Type B pancreatic cell (in vitro differentiated cells): ENCODE measurements at regions not wholly inside any gene's neighbourhood (a gene's known extent, or its start where the extent isn't known, plus 50 kb on each side); places are given as distances from the start of the nearest gene placed in this dataset.

ENCODE experiments used
- DNase-seq: peaks from one replicate; pipeline ENCODE4 v3.0.0; 2021; ENCODE audit warnings: mixed read lengths; ENCODE audit not compliant: unreplicated experiment; ENCODE audit errors: extremely low spot score
- H3K27ac Mint-ChIP-seq: 2 replicates; pipeline ENCODE4 v1.8.0; 2021; ENCODE audit warnings: mild to moderate bottlenecking, mixed read lengths
- H3K27me3 Mint-ChIP-seq: 2 replicates; pipeline ENCODE4 v1.8.0; 2021; ENCODE audit warnings: mixed read lengths
- H3K36me3 Mint-ChIP-seq: 2 replicates; pipeline ENCODE4 v1.8.0; 2021; ENCODE audit warnings: mixed read lengths
- H3K4me1 Mint-ChIP-seq: one replicate; pipeline ENCODE4 v1.8.0; 2021; ENCODE audit warnings: mixed read lengths; ENCODE audit not compliant: unreplicated experiment
- H3K4me3 Mint-ChIP-seq: 2 replicates; pipeline ENCODE4 v1.8.0; 2021; ENCODE audit warnings: mild to moderate bottlenecking, mixed read lengths
- H3K9me3 Mint-ChIP-seq: 2 replicates; pipeline ENCODE4 v1.8.0; 2021; ENCODE audit warnings: mixed read lengths
- TF ChIP-seq, protein P1 (sequence below): fragments of 200-600 bp; sonication (generic); conservative IDR thresholded peaks from 2 replicates; pipeline ENCODE4 v1.5.0; 2021; ENCODE audit warnings: antibody characterized with exemption, mild to moderate bottlenecking

DNA sequence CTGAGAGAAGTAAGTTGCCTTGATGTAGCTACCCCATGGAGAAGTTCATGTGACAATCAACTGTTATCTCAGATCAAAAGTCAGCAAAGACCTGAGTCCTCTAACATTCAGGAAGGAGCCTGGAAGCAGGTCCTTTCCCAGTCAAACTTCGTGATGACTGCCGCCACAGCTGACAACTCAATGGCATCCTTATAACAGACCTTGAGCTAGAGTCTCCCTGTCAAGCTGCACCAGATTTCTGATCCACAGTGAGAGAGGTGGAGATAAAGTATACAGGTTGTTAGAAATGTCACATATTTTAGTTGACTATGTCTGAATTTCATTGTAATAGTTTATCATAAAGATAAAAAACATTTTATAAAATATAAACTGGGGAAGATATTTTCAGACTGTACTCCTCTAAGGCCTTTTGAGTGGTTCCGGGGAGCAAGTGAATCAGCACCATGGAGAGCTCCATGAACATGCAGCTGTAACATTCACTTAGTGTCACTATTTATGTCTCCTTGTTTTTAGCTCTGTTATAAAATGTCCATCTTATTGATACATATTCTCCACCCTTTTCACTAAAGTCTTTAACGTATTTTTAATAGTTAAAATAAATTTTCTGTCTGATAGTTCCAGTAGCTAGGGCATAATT is 1653.5 kb upstream of the AGA start:
- TF ChIP-seq, protein P1, sequence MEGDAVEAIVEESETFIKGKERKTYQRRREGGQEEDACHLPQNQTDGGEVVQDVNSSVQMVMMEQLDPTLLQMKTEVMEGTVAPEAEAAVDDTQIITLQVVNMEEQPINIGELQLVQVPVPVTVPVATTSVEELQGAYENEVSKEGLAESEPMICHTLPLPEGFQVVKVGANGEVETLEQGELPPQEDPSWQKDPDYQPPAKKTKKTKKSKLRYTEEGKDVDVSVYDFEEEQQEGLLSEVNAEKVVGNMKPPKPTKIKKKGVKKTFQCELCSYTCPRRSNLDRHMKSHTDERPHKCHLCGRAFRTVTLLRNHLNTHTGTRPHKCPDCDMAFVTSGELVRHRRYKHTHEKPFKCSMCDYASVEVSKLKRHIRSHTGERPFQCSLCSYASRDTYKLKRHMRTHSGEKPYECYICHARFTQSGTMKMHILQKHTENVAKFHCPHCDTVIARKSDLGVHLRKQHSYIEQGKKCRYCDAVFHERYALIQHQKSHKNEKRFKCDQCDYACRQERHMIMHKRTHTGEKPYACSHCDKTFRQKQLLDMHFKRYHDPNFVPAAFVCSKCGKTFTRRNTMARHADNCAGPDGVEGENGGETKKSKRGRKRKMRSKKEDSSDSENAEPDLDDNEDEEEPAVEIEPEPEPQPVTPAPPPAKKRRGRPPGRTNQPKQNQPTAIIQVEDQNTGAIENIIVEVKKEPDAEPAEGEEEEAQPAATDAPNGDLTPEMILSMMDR = no peak

DNA sequence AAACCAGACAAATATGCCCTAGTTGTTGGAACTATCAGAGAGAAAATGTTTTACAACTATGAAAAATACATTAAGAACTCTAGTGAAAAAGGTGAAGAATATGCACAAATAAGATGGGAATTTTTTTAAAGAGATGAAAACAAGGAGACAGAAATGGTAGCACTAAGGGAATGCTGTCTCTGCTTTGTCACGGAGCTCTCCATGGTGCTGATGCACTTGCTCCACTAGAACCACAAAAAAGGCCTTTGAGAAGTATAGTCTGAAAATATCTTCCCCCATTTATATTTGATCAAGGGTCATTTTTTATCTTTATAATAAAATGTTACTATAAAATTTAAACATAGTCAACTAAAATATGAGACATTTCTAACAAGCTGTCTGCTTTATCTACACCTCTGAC is 1655.5 kb upstream of the AGA start:
- Mint-ChIP-seq H3K27me3 (no peaks in the 10 kb centered on the region), H3K27ac (no peak overlapping the region), H3K4me3 (no peak overlapping the region), H3K36me3 (no peaks in the 10 kb centered on the region), H3K9me3 (no peaks in the 10 kb centered on the region), H3K4me1 (no peaks in the 10 kb centered on the region)
- TF ChIP-seq, protein P1 = no peak
- no peak for DNase-seq

More for the DNA sequence above, 1653.5 kb upstream of the AGA start:
- Mint-ChIP-seq H3K4me3 (no peak overlapping the region), H3K27ac (no peak overlapping the region), H3K9me3 (no peaks in the 10 kb centered on the region), H3K36me3 (no peaks in the 10 kb centered on the region), H3K4me1 (no peaks in the 10 kb centered on the region), H3K27me3 (no peaks in the 10 kb centered on the region)
- no peak for DNase-seq

DNA sequence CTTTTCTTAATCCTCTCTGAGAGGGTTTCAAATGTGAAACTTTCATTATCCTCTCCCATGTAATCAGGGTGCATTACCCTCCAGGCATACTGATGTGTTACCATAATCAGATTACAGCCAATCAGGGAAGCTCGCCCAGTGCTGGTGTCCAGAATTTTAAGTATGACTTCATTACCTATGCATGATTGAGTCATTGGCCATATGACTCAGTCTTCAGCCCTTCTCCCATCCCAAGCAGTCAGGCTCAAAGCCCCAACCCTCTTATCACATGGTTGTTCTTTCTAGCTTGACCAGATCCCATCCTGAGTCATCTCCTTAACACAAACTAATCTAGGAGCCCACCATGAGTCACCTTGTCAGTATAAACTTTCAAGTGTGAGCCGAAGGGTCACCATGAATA is 1668.1 kb upstream of the AGA start:
- Mint-ChIP-seq H3K27me3 (no peaks in the 10 kb centered on the region), H3K27ac (no peak overlapping the region), H3K4me3 (no peak overlapping the region), H3K36me3 (no peaks in the 10 kb centered on the region), H3K9me3 (no peaks in the 10 kb centered on the region), H3K4me1 (no peaks in the 10 kb centered on the region)
- DNase-seq = no peak
- TF ChIP-seq, protein P1 = no peak

DNA sequence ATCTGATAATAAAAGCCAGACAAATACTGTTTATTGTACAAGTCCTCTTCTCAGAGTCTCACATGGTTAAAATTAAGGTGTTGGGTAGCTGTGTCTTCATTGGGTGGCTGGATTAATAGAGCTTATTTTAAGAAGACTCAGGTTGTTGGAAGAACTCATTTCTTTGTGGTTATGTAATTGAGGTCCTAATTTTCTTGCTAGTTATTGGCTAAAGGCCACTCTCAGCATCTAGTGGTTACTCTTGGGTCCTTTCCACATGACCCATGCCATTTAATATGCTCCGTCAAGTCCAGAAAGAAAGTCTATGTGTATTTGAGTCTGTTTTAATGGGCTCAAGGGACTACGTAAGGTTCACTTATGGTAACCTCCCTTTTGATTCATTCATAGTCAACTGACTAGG is 1668.6 kb upstream of the AGA start:
- H3K4me3 Mint-ChIP-seq = no peak overlapping the region
- DNase-seq = no peak
- H3K4me1 Mint-ChIP-seq = no peaks in the 10 kb centered on the region
- no peaks in the 10 kb centered on the region for H3K9me3 Mint-ChIP-seq
- no peak overlapping the region for H3K27ac Mint-ChIP-seq
- TF ChIP-seq, protein P1 = no peak
- no peaks in the 10 kb centered on the region for H3K36me3 Mint-ChIP-seq
- no peaks in the 10 kb centered on the region for H3K27me3 Mint-ChIP-seq

DNA sequence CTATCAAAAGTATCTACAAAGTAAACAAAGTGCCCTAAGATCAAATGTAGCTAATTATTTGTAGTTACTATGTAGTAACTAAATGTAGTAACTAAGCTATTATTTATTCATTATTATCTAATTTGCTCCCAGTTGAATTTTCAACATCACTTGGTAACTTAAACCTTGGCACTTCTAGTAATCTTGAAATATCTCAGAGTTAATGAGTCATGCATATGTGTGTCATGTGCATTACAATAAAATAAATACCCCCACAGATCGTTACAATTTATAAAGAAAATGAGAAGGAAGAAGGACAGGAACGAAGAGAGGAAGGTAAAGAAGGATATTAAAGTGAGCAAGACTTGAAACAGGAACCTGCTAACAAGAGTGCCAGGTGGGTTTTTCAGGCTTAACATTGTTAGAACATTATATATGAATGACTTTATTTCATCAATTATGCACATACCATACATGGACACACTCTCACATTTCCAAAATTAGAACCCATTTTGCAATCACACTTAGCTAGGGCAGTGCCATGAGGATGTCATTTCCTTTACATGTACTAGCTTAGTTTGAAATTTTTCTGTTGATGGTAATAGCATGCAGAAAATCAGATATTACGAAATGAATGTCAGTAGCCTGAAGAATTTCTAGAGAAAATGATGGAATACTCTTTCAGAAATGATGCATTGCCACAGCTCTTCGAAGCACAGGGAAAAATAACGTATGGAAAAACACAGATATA is 1670.4 kb upstream of the AGA start:
- Mint-ChIP-seq H3K4me3 (no peak overlapping the region), H3K9me3 (no peaks in the 10 kb centered on the region), H3K27me3 (no peaks in the 10 kb centered on the region), H3K36me3 (no peaks in the 10 kb centered on the region), H3K4me1 (no peaks in the 10 kb centered on the region), H3K27ac (no peak overlapping the region)
- TF ChIP-seq, protein P1 = no peak
- no peak for DNase-seq
